ENCODE measurements at regions not wholly inside any gene's neighbourhood (a gene's known extent, or its start where the extent isn't known, plus 50 kb on each side); places are given as distances from the start of the nearest gene placed in this dataset.

DNA sequence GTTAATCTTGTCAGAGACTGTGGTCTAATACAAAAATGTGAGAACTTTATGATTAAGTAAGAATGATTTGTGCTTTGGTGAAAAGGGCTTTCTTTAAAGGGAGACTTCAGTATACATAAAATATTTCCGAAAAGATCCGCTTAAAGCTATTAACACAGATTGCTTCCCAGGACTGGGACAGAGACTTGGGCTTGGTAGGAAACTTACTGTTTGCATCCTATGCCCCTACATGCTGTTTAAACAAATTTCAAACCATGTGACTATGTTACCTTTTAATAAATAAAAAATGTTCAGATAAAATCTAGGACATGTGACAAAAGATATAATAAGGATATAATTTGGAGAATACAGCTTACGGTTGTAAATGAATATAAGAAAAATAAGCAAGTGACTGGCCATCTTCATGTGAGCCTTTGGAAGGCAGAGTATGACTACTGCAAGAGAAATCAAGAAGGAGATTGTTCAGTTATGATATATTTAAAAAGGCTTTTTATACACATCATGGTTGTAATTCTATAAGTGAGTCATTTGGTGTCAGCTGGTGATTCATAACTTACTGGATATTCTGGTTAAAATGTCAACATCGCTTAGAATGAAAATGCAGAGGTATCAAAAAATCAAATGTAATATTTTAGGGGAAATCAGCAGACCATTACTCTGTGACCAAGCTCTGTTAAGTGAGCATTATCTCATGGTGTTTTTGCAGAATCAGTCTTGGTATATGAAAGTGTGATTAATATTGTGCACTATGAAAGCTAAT lies 234.7 kb upstream of the E2F7 start:
- no peak for TF ChIP-seq EZH2 (IDR thresholded peaks at IDR 0.05; ENCODE audit: borderline replicate concordance, insufficient read depth, low read depth, low read length, poor library complexity, severe bottlenecking)
- TF ChIP-seq, protein P1, sequence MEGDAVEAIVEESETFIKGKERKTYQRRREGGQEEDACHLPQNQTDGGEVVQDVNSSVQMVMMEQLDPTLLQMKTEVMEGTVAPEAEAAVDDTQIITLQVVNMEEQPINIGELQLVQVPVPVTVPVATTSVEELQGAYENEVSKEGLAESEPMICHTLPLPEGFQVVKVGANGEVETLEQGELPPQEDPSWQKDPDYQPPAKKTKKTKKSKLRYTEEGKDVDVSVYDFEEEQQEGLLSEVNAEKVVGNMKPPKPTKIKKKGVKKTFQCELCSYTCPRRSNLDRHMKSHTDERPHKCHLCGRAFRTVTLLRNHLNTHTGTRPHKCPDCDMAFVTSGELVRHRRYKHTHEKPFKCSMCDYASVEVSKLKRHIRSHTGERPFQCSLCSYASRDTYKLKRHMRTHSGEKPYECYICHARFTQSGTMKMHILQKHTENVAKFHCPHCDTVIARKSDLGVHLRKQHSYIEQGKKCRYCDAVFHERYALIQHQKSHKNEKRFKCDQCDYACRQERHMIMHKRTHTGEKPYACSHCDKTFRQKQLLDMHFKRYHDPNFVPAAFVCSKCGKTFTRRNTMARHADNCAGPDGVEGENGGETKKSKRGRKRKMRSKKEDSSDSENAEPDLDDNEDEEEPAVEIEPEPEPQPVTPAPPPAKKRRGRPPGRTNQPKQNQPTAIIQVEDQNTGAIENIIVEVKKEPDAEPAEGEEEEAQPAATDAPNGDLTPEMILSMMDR (IDR thresholded peaks at IDR 0.05) = no peak
